22Rv1 (cell line): ENCODE measurements at regions not wholly inside any gene's neighbourhood (a gene's known extent, or its start where the extent isn't known, plus 50 kb on each side); places are given as distances from the start of the nearest gene placed in this dataset.

Experiments
- ZFX ChIP-seq: fragments of 450-650 bp; IDR thresholded peaks from 2 replicates; pipeline ENCODE4 v1.6.1; 2017; ENCODE audit warnings: antibody characterized with exemption, borderline replicate concordance
- TF ChIP-seq, protein P1 (sequence below): fragments of 450-650 bp; IDR thresholded peaks from 2 replicates; pipeline ENCODE4 v1.5.1; 2017; ENCODE audit warnings: mild to moderate bottlenecking

DNA sequence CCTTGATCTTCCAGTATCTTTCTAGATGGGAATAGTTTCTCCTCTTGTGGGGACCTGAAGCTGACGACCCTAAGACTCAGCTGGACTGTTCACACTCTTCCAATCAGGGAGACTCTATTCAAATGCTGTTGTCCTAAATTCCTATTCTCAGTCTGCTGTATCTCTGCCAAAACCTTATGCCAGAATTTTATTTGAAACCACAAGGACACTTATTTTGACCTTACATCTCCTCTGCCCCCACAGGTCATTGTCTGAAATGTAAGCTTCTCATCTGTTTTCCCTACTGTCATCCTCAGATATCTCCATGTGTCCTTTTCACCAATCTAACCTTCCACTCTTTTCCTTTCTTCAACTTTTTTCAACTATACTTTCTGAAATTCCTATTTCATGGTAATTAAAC lies 289.5 kb upstream of the SGK1 start:
- TF ChIP-seq, protein P1, sequence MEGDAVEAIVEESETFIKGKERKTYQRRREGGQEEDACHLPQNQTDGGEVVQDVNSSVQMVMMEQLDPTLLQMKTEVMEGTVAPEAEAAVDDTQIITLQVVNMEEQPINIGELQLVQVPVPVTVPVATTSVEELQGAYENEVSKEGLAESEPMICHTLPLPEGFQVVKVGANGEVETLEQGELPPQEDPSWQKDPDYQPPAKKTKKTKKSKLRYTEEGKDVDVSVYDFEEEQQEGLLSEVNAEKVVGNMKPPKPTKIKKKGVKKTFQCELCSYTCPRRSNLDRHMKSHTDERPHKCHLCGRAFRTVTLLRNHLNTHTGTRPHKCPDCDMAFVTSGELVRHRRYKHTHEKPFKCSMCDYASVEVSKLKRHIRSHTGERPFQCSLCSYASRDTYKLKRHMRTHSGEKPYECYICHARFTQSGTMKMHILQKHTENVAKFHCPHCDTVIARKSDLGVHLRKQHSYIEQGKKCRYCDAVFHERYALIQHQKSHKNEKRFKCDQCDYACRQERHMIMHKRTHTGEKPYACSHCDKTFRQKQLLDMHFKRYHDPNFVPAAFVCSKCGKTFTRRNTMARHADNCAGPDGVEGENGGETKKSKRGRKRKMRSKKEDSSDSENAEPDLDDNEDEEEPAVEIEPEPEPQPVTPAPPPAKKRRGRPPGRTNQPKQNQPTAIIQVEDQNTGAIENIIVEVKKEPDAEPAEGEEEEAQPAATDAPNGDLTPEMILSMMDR = no peak
- TF ChIP-seq ZFX = no peak
